ENCODE measurements at regions not wholly inside any gene's neighbourhood (a gene's known extent, or its start where the extent isn't known, plus 50 kb on each side); places are given as distances from the start of the nearest gene placed in this dataset.

DNA sequence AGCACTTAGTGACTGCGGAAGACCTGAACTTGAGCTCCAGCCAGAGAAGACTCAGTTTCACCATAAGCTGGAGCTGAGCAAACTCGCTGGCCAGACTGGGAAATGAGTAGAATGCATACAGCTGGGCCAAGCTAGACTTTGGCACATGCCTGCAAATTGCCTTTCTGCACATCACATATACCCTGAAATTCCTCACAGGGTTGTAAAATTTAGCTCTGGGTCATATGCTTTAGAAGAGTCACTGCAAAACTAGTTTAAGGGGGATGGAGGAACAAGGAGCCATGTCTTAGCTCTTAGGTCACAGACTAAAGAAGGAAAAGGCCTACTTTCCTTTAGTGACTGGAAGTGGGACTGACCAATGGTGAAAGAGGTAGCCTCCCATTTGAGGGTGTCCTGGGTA, 67.6 kb downstream of the PPP1R3C start:
- TF ChIP-seq, protein P1, sequence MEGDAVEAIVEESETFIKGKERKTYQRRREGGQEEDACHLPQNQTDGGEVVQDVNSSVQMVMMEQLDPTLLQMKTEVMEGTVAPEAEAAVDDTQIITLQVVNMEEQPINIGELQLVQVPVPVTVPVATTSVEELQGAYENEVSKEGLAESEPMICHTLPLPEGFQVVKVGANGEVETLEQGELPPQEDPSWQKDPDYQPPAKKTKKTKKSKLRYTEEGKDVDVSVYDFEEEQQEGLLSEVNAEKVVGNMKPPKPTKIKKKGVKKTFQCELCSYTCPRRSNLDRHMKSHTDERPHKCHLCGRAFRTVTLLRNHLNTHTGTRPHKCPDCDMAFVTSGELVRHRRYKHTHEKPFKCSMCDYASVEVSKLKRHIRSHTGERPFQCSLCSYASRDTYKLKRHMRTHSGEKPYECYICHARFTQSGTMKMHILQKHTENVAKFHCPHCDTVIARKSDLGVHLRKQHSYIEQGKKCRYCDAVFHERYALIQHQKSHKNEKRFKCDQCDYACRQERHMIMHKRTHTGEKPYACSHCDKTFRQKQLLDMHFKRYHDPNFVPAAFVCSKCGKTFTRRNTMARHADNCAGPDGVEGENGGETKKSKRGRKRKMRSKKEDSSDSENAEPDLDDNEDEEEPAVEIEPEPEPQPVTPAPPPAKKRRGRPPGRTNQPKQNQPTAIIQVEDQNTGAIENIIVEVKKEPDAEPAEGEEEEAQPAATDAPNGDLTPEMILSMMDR (conservative IDR thresholded peaks at IDR 0.05), result no peak
- no peak for TF ChIP-seq EZH2 (IDR thresholded peaks at IDR 0.05; ENCODE audit: low read depth)
